CD4-positive, alpha-beta T cell treated with Interleukin-2 at 100 ng/mL for 4 hours (primary cell): ENCODE measurements at regions not wholly inside any gene's neighbourhood (a gene's known extent, or its start where the extent isn't known, plus 50 kb on each side); places are given as distances from the start of the nearest gene placed in this dataset.

Experiments used
- DNase-seq: peaks from one replicate; pipeline ENCODE4 v3.0.0-alpha.2; 2020; ENCODE audit warnings: low spot score

GRCh38 chr9:26567976-26568375 lies 324.6 kb downstream of the CAAP1 start:
- no peak for DNase-seq

GRCh38 chr9:26566141-26566540 lies 326.5 kb downstream of the CAAP1 start:
- DNase-seq, result no peak

- DNase-seq, result no peak
Observed at GRCh38 chr9:26565118-26565517, 327.5 kb downstream of the CAAP1 start.

GRCh38 chr9:26562338-26562737 lies 330.3 kb downstream of the CAAP1 start:
- DNase-seq, result no peak

- no peak for DNase-seq
Observed at GRCh38 chr9:26561928-26562327, 330.7 kb downstream of the CAAP1 start.

GRCh38 chr9:26559506-26559905 lies 333.1 kb downstream of the CAAP1 start:
- DNase-seq, result no peak

GRCh38 chr9:26551971-26552370 lies 340.6 kb downstream of the CAAP1 start:
- DNase-seq, result no peak

- no peak for DNase-seq
Observed at GRCh38 chr9:26551451-26551850, 341.2 kb downstream of the CAAP1 start.

- no peak for DNase-seq
Observed at GRCh38 chr9:26548781-26549290, 343.8 kb downstream of the CAAP1 start.

GRCh38 chr9:26539867-26540493 lies 352.6 kb downstream of the CAAP1 start:
- no peak for DNase-seq

GRCh38 chr9:26537211-26537610 lies 355.4 kb downstream of the CAAP1 start:
- no peak for DNase-seq

GRCh38 chr9:26535151-26535550 lies 357.5 kb downstream of the CAAP1 start:
- no peak for DNase-seq

GRCh38 chr9:26530841-26531240 lies 361.8 kb downstream of the CAAP1 start:
- no peak for DNase-seq

- no peak for DNase-seq
Observed at GRCh38 chr9:26527931-26528330, 364.7 kb downstream of the CAAP1 start.

GRCh38 chr9:26524267-26524666 lies 368.3 kb downstream of the CAAP1 start:
- no peak for DNase-seq

- DNase-seq, result no peak
Observed at GRCh38 chr9:26523577-26523976, 369.0 kb downstream of the CAAP1 start.

GRCh38 chr9:26520141-26520540 lies 372.5 kb downstream of the CAAP1 start:
- no peak for DNase-seq

GRCh38 chr9:26516773-26517343 lies 375.7 kb downstream of the CAAP1 start:
- DNase-seq, result no peak

GRCh38 chr9:26513730-26514129 lies 378.9 kb downstream of the CAAP1 start:
- no peak for DNase-seq

- no peak for DNase-seq
Observed at GRCh38 chr9:26510137-26510536, 382.5 kb downstream of the CAAP1 start.

GRCh38 chr9:26508897-26509296 lies 383.7 kb downstream of the CAAP1 start:
- no peak for DNase-seq

GRCh38 chr9:26504057-26504456 lies 388.5 kb downstream of the CAAP1 start:
- DNase-seq, result no peak

GRCh38 chr9:26502311-26502710 lies 390.3 kb downstream of the CAAP1 start:
- DNase-seq, result no peak

- DNase-seq, result no peak
Observed at GRCh38 chr9:26500471-26500870, 392.1 kb downstream of the CAAP1 start.
